ENCODE measurements at regions not wholly inside any gene's neighbourhood (a gene's known extent, or its start where the extent isn't known, plus 50 kb on each side); places are given as distances from the start of the nearest gene placed in this dataset.

GRCh38 chr3:194828116-194828515, 142.4 kb downstream of the FAM43A start:
- Histone ChIP-seq H3K27me3 (replicated peaks; ENCODE audit: insufficient read depth) (no peaks in the 10 kb centered on the region), H3K9me3 (no peaks in the 10 kb centered on the region), H3K4me1 (ENCODE audit: control insufficient read depth in 1 of 2, low read depth in 2 of 2) (no peaks in the 10 kb centered on the region), H3K36me3 (no peaks in the 10 kb centered on the region), H3K27ac (no peak overlapping the region), H3K4me3 (no peak overlapping the region)
- ATAC-seq (ENCODE audit: insufficient number of reproducible peaks, low FRiP score, low read depth) (no peak), DNase-seq (ENCODE audit: low spot score) (no peak)
- TF ChIP-seq, protein P1, sequence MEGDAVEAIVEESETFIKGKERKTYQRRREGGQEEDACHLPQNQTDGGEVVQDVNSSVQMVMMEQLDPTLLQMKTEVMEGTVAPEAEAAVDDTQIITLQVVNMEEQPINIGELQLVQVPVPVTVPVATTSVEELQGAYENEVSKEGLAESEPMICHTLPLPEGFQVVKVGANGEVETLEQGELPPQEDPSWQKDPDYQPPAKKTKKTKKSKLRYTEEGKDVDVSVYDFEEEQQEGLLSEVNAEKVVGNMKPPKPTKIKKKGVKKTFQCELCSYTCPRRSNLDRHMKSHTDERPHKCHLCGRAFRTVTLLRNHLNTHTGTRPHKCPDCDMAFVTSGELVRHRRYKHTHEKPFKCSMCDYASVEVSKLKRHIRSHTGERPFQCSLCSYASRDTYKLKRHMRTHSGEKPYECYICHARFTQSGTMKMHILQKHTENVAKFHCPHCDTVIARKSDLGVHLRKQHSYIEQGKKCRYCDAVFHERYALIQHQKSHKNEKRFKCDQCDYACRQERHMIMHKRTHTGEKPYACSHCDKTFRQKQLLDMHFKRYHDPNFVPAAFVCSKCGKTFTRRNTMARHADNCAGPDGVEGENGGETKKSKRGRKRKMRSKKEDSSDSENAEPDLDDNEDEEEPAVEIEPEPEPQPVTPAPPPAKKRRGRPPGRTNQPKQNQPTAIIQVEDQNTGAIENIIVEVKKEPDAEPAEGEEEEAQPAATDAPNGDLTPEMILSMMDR (IDR thresholded peaks at IDR 0.05) = no peak

DNA sequence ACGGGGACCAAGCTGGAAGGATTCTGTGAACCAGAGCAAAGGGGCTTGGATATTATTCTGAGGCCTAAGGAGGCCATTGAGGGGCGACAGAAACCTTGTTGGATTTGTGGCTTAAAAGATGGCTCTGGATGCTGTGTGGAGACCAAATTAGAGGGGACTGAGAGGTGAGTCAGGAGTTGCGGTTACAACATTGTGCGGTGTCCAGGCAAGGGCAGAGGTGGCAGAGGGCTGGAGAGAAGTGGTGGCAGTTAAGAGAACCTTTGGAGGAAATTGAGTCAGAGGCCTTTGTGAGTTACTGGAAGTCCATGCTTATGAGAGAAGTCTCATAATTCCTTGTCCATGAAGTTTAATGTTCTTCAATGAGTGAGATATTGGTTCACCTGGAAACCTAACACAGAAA, 143.2 kb downstream of the FAM43A start:
- TF ChIP-seq, protein P1 (IDR thresholded peaks at IDR 0.05) = no peak
- ATAC-seq (ENCODE audit: insufficient number of reproducible peaks, low FRiP score, low read depth) (no peak), DNase-seq (ENCODE audit: low spot score) (no peak)
- Histone ChIP-seq H3K9me3 (no peaks in the 10 kb centered on the region), H3K27ac (no peak overlapping the region), H3K27me3 (replicated peaks; ENCODE audit: insufficient read depth) (no peaks in the 10 kb centered on the region), H3K36me3 (no peaks in the 10 kb centered on the region), H3K4me3 (no peak overlapping the region), H3K4me1 (ENCODE audit: control insufficient read depth in 1 of 2, low read depth in 2 of 2) (no peaks in the 10 kb centered on the region)

- H3K4me3 ChIP-seq = no peak overlapping the region
- no peaks in the 10 kb centered on the region for H3K9me3 ChIP-seq
- H3K4me1 ChIP-seq (ENCODE audit: control insufficient read depth in 1 of 2, low read depth in 2 of 2) = no peaks in the 10 kb centered on the region
- no peaks in the 10 kb centered on the region for H3K27me3 ChIP-seq (replicated peaks; ENCODE audit: insufficient read depth)
- ATAC-seq (ENCODE audit: insufficient number of reproducible peaks, low FRiP score, low read depth) (no peak), DNase-seq (ENCODE audit: low spot score) (no peak)
- H3K27ac ChIP-seq = no peak overlapping the region
- TF ChIP-seq, protein P1 (IDR thresholded peaks at IDR 0.05) = no peak
- no peaks in the 10 kb centered on the region for H3K36me3 ChIP-seq
These were observed 144.7 kb downstream of the FAM43A start for GRCh38 chr3:194830401-194830800.

GRCh38 chr3:194830978-194831377, 145.3 kb downstream of the FAM43A start:
- Histone ChIP-seq H3K27ac (no peak overlapping the region), H3K9me3 (no peaks in the 10 kb centered on the region), H3K36me3 (no peaks in the 10 kb centered on the region), H3K4me3 (no peak overlapping the region), H3K4me1 (ENCODE audit: control insufficient read depth in 1 of 2, low read depth in 2 of 2) (no peaks in the 10 kb centered on the region), H3K27me3 (replicated peaks; ENCODE audit: insufficient read depth) (no peaks in the 10 kb centered on the region)
- DNase-seq (ENCODE audit: low spot score) = no peak
- TF ChIP-seq, protein P1 (IDR thresholded peaks at IDR 0.05) = no peak
- no peak for ATAC-seq (ENCODE audit: insufficient number of reproducible peaks, low FRiP score, low read depth)

GRCh38 chr3:194832346-194833104, 146.8 kb downstream of the FAM43A start:
- Histone ChIP-seq H3K36me3 (no peaks in the 10 kb centered on the region), H3K27ac (no peak overlapping the region), H3K9me3 (no peaks in the 10 kb centered on the region), H3K27me3 (replicated peaks; ENCODE audit: insufficient read depth) (no peaks in the 10 kb centered on the region), H3K4me3 (no peak overlapping the region), H3K4me1 (ENCODE audit: control insufficient read depth in 1 of 2, low read depth in 2 of 2) (no peaks in the 10 kb centered on the region)
- ATAC-seq (ENCODE audit: insufficient number of reproducible peaks, low FRiP score, low read depth) (no peak), DNase-seq (ENCODE audit: low spot score) (no peak)
- TF ChIP-seq, protein P1 (IDR thresholded peaks at IDR 0.05) = no peak

Measured in thoracic aorta (tissue), 2 donors.